SK-N-SH treated with all-trans-retinoic acid at 6 μM for 48 hours (cell line): ENCODE measurements at regions not wholly inside any gene's neighbourhood (a gene's known extent, or its start where the extent isn't known, plus 50 kb on each side); places are given as distances from the start of the nearest gene placed in this dataset.
A peak's percentile ranks its signal among the peaks of the same experiment; 100 is the strongest.

Source experiments
- ATAC-seq: fragments of 200-7000 bp; cut with Tn5 transposase; 3 replicates; pipeline ENCODE4 v1.9.1; 2020; ENCODE audit warnings: mild to moderate bottlenecking, moderate library complexity
- ARNTL ChIP-seq: fragments of 450-650 bp; formaldehyde crosslinking; IDR thresholded peaks from 2 replicates; pipeline ENCODE4 v1.5.0; 2020; ENCODE audit warnings: low read depth, mild to moderate bottlenecking, moderate library complexity, borderline replicate concordance
- BACH2 ChIP-seq: fragments of 250-450 bp; sonication (Bioruptor Pico); IDR thresholded peaks from 2 replicates; pipeline ENCODE4 v1.9.0; 2021; ENCODE audit warnings: mild to moderate bottlenecking, borderline replicate concordance
- CSDC2 ChIP-seq: fragments of 250-450 bp; sonication (Bioruptor Pico); IDR thresholded peaks from 2 replicates; pipeline ENCODE4 v1.5.0; 2020; ENCODE audit warnings: mild to moderate bottlenecking, moderate library complexity
- CSRNP3 ChIP-seq: fragments of 250-450 bp; sonication (Bioruptor Pico); IDR thresholded peaks from 2 replicates; pipeline ENCODE4 v1.5.1; 2021; ENCODE audit warnings: mild to moderate bottlenecking, moderate library complexity
- ESRRG ChIP-seq: fragments of 250-450 bp; sonication (Bioruptor Pico); IDR thresholded peaks from 2 replicates; pipeline ENCODE4 v1.6.1; 2021; ENCODE audit warnings: mild to moderate bottlenecking
- GLIS3 ChIP-seq: fragments of 250-450 bp; sonication (Bioruptor Pico); IDR thresholded peaks from 2 replicates; pipeline ENCODE4 v1.5.0; 2020; ENCODE audit warnings: mild to moderate bottlenecking, moderate library complexity
- ISL1 ChIP-seq: fragments of 250-450 bp; sonication (Bioruptor Pico); IDR thresholded peaks from 2 replicates; pipeline ENCODE4 v2.1.2; 2022; ENCODE audit warnings: mild to moderate bottlenecking, moderate library complexity
- OSR1 ChIP-seq: fragments of 250-450 bp; sonication (Bioruptor Pico); IDR thresholded peaks from 2 replicates; pipeline ENCODE4 v1.8.0; 2022; ENCODE audit warnings: moderate library complexity, mild to moderate bottlenecking, inconsistent platforms
- PPARA ChIP-seq: fragments of 250-450 bp; sonication (Bioruptor Pico); IDR thresholded peaks from 2 replicates; pipeline ENCODE4 v1.5.0; 2020; ENCODE audit warnings: mild to moderate bottlenecking, borderline replicate concordance
- RARB ChIP-seq: fragments of 250-450 bp; sonication (Bioruptor Pico); IDR thresholded peaks from 2 replicates; pipeline ENCODE4 v1.8.0; 2021; ENCODE audit warnings: mild to moderate bottlenecking, moderate library complexity
- SNAI2 ChIP-seq: fragments of 250-450 bp; sonication (Bioruptor Pico); IDR thresholded peaks from 2 replicates; pipeline ENCODE4 v1.5.0; 2020; ENCODE audit warnings: mild to moderate bottlenecking, moderate library complexity
- TCF4 ChIP-seq: fragments of 250-450 bp; sonication (Bioruptor Pico); IDR thresholded peaks from 2 replicates; pipeline ENCODE4 v1.8.0; 2021; ENCODE audit warnings: mild to moderate bottlenecking, moderate library complexity, borderline replicate concordance
- TOX ChIP-seq: fragments of 250-450 bp; sonication (Bioruptor Pico); IDR thresholded peaks from 2 replicates; pipeline ENCODE4 v1.8.0; 2021; ENCODE audit warnings: mild to moderate bottlenecking, moderate library complexity, borderline replicate concordance
- ZC3H10 ChIP-seq: fragments of 250-450 bp; sonication (Bioruptor Pico); IDR thresholded peaks from 2 replicates; pipeline ENCODE4 v1.5.1; 2021; ENCODE audit warnings: mild to moderate bottlenecking, moderate library complexity
- ZFP3 ChIP-seq: fragments of 250-450 bp; sonication (Bioruptor Pico); IDR thresholded peaks from 2 replicates; pipeline ENCODE4 v1.5.0; 2020; ENCODE audit warnings: mild to moderate bottlenecking, moderate library complexity
- ZFP30 ChIP-seq: fragments of 450-650 bp; formaldehyde crosslinking; IDR thresholded peaks from 2 replicates; pipeline ENCODE4 v1.5.0; 2022; ENCODE audit warnings: mild to moderate bottlenecking, moderate library complexity
- ZNF565 ChIP-seq: fragments of 450-650 bp; formaldehyde crosslinking; conservative IDR thresholded peaks from 2 replicates; pipeline ENCODE4 v1.5.0; 2020; ENCODE audit warnings: low read depth, mild to moderate bottlenecking, moderate library complexity
- ZNF70 ChIP-seq: fragments of 450-650 bp; formaldehyde crosslinking; IDR thresholded peaks from 2 replicates; pipeline ENCODE4 v1.5.0; 2020; ENCODE audit warnings: mild to moderate bottlenecking, moderate library complexity
- ZNF8 ChIP-seq: fragments of 450-650 bp; formaldehyde crosslinking; IDR thresholded peaks from 2 replicates; pipeline ENCODE4 v1.5.0; 2020; ENCODE audit warnings: mild to moderate bottlenecking, moderate library complexity
- TF ChIP-seq, protein P1 (sequence below): fragments of 250-450 bp; sonication (Bioruptor Pico); IDR thresholded peaks from 2 replicates; pipeline ENCODE4 v1.8.0; 2020; ENCODE audit warnings: mild to moderate bottlenecking, moderate library complexity, borderline replicate concordance
- TF ChIP-seq, protein P2 (sequence below): fragments of 250-450 bp; sonication (Bioruptor Pico); IDR thresholded peaks from 2 replicates; pipeline ENCODE4 v1.8.0; 2021; ENCODE audit warnings: low read depth, mild to moderate bottlenecking, moderate library complexity, borderline replicate concordance
- TF ChIP-seq, protein P3 (sequence below): fragments of 250-450 bp; sonication (Bioruptor Pico); IDR thresholded peaks from 2 replicates; pipeline ENCODE4 v1.5.0; 2020; ENCODE audit warnings: mild to moderate bottlenecking, moderate library complexity

DNA sequence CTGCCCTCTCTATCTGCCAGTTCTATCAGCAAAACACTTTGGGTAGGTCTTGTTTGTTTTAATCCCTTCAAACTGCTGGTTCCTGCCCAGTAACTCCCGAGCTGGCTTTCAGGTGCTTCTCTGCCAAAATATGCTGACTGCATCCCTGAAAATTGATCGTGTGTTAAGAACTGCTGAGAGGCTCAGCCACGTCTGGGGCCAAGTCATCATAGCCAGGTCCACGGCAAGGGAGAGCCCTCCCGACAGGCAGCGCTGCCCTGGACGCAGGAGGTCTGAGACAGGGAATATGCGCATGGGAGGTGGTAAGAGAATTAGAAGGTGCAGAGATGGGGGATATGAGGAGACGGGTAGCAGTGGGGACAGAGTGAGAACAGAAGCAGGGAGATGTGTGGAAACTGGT lies 179.7 kb upstream of the TOPAZ1 start:
- no peak for TF ChIP-seq GLIS3 (CRISPR knock-in tag)
- TF ChIP-seq ZNF565 (CRISPR knock-in tag), result no peak
- TF ChIP-seq TCF4 (CRISPR knock-in tag), result no peak
- TF ChIP-seq CSDC2 (CRISPR knock-in tag), result no peak
- no peak for TF ChIP-seq SNAI2
- TF ChIP-seq, protein P1, sequence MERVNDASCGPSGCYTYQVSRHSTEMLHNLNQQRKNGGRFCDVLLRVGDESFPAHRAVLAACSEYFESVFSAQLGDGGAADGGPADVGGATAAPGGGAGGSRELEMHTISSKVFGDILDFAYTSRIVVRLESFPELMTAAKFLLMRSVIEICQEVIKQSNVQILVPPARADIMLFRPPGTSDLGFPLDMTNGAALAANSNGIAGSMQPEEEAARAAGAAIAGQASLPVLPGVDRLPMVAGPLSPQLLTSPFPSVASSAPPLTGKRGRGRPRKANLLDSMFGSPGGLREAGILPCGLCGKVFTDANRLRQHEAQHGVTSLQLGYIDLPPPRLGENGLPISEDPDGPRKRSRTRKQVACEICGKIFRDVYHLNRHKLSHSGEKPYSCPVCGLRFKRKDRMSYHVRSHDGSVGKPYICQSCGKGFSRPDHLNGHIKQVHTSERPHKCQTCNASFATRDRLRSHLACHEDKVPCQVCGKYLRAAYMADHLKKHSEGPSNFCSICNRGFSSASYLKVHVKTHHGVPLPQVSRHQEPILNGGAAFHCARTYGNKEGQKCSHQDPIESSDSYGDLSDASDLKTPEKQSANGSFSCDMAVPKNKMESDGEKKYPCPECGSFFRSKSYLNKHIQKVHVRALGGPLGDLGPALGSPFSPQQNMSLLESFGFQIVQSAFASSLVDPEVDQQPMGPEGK (CRISPR knock-in tag), result no peak
- no peak for TF ChIP-seq ARNTL (CRISPR knock-in tag)
- TF ChIP-seq ZFP3 (CRISPR knock-in tag), result no peak
- no peak for TF ChIP-seq PPARA
- no peak for TF ChIP-seq ZC3H10
- no peak for TF ChIP-seq ZNF8 (CRISPR knock-in tag)
- TF ChIP-seq, protein P2, sequence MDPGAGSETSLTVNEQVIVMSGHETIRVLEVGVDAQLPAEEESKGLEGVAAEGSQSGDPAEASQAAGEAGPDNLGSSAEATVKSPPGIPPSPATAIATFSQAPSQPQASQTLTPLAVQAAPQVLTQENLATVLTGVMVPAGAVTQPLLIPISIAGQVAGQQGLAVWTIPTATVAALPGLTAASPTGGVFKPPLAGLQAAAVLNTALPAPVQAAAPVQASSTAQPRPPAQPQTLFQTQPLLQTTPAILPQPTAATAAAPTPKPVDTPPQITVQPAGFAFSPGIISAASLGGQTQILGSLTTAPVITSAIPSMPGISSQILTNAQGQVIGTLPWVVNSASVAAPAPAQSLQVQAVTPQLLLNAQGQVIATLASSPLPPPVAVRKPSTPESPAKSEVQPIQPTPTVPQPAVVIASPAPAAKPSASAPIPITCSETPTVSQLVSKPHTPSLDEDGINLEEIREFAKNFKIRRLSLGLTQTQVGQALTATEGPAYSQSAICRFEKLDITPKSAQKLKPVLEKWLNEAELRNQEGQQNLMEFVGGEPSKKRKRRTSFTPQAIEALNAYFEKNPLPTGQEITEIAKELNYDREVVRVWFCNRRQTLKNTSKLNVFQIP (CRISPR knock-in tag), result no peak
- no peak for TF ChIP-seq TOX (CRISPR knock-in tag)
- no peak for TF ChIP-seq RARB (CRISPR knock-in tag)
- no peak for TF ChIP-seq ESRRG (CRISPR knock-in tag)
- TF ChIP-seq CSRNP3 (CRISPR knock-in tag), result no peak
- no peak for TF ChIP-seq BACH2 (CRISPR knock-in tag)
- ATAC-seq, result no peak

DNA sequence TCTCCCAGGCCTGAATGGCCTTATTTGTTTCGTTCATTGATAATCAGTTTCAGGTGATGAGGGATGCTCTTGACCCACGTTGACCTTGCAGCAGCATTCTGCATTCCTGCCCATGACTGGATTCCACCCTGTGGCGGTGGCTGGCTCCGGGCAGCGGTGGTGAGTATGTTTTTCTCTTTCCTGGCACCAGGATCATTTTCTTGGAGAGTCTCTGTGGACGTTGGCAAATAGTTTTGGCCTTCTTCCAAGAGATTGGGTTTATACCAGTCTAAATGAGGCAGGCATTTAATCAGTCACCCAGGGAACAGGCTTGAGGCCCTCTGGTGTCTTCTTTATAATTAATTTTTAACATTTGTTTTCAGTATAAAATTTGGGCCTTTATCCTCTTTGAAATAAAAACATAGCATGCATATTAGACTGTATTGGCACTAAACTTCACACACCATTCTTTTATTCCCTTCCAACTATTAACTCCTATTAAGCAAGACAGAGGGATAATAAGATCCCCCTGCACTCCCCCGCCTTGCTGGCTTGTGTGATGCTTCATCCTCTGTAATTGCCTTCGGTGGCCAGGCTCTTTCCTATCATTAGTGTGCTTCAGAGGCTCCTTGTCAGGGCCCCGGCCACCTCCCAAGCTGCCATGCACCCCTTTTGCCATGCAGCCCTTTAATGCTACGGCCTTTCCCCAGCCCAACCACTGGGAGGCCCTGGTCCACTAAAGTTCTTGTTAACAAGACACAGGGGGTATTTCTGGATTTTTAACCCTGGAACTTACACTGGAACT lies 176.2 kb upstream of the TOPAZ1 start:
- TF ChIP-seq OSR1 (no peak), ISL1 (CRISPR knock-in tag) (peak; percentile 44; the same call in 1 of the 2 replicates), ZNF70 (CRISPR knock-in tag) (peak; percentile 69)
- peak; percentile 91 for ATAC-seq

- no peak for ATAC-seq
Measured at GRCh38 chr3:44066806-44067205, 174.9 kb upstream of the TOPAZ1 start.

More at GRCh38 chr3:44066806-44067205, 174.9 kb upstream of the TOPAZ1 start:
- TF ChIP-seq ESRRG (CRISPR knock-in tag) (no peak), TOX (CRISPR knock-in tag) (no peak), ISL1 (CRISPR knock-in tag) (no peak), RARB (CRISPR knock-in tag) (no peak), TCF4 (CRISPR knock-in tag) (no peak), ZFP3 (CRISPR knock-in tag) (no peak), ZNF8 (CRISPR knock-in tag) (no peak), ZFP30 (CRISPR knock-in tag) (no peak), GLIS3 (CRISPR knock-in tag) (no peak), CSRNP3 (CRISPR knock-in tag) (no peak), ARNTL (CRISPR knock-in tag) (no peak), PPARA (no peak), OSR1 (no peak), BACH2 (CRISPR knock-in tag) (no peak)
- TF ChIP-seq, protein P3, sequence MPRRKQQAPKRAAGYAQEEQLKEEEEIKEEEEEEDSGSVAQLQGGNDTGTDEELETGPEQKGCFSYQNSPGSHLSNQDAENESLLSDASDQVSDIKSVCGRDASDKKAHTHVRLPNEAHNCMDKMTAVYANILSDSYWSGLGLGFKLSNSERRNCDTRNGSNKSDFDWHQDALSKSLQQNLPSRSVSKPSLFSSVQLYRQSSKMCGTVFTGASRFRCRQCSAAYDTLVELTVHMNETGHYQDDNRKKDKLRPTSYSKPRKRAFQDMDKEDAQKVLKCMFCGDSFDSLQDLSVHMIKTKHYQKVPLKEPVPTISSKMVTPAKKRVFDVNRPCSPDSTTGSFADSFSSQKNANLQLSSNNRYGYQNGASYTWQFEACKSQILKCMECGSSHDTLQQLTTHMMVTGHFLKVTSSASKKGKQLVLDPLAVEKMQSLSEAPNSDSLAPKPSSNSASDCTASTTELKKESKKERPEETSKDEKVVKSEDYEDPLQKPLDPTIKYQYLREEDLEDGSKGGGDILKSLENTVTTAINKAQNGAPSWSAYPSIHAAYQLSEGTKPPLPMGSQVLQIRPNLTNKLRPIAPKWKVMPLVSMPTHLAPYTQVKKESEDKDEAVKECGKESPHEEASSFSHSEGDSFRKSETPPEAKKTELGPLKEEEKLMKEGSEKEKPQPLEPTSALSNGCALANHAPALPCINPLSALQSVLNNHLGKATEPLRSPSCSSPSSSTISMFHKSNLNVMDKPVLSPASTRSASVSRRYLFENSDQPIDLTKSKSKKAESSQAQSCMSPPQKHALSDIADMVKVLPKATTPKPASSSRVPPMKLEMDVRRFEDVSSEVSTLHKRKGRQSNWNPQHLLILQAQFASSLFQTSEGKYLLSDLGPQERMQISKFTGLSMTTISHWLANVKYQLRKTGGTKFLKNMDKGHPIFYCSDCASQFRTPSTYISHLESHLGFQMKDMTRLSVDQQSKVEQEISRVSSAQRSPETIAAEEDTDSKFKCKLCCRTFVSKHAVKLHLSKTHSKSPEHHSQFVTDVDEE (CRISPR knock-in tag), result no peak
